Ascending aorta (tissue), 2 donors: ENCODE measurements at regions not wholly inside any gene's neighbourhood (a gene's known extent, or its start where the extent isn't known, plus 50 kb on each side); places are given as distances from the start of the nearest gene placed in this dataset.
A peak's percentile ranks its signal among the peaks of the same experiment; 100 is the strongest.

Source experiments
- DNase-seq, 2 donors: peaks; one replicate each; pipeline ENCODE4 v3.0.0-alpha.2; 2019; ENCODE audit warnings: low spot score in 2 of 2
- H3K27ac ChIP-seq, 2 donors: fragments of 200-600 bp; sonication (generic); one replicate each; pipeline ENCODE4 v1.5.1; 2016 to 2017; ENCODE audit warnings: mild to moderate bottlenecking in 1 of 2
- H3K27me3 ChIP-seq: fragments of 200-600 bp; sonication (generic); one replicate; pipeline ENCODE4 v1.5.1; 2017
- H3K36me3 ChIP-seq, 2 donors: fragments of 200-600 bp; sonication (generic); one replicate each; pipeline ENCODE4 v1.5.1; 2016
- H3K4me1 ChIP-seq, 2 donors: fragments of 200-600 bp; sonication (generic); one replicate each; pipeline ENCODE4 v1.5.1; 2016 to 2017; ENCODE audit warnings: mild to moderate bottlenecking in 1 of 2
- H3K4me3 ChIP-seq, 2 donors: fragments of 200-600 bp; sonication (generic); one replicate each; pipeline ENCODE4 v1.5.1; 2016 to 2017; ENCODE audit warnings: mild to moderate bottlenecking in 1 of 2
- H3K9me3 ChIP-seq, 2 donors: fragments of 200-600 bp; sonication (generic); one replicate each; pipeline ENCODE4 v1.5.1; 2016
- intact Hi-C: fragments of 100-400 bp; cut with DNase I; formaldehyde crosslinking; loops from one replicate; pipeline ENCODE4 v1.15.1; 2023
- TF ChIP-seq, protein P1 (sequence below), 3 experiments: fragments of 200-600 bp in 2 of 3; fragments of 450-650 bp in 1 of 3; sonication (generic) in 2 of 3; IDR thresholded peaks; one replicate each; pipeline ENCODE4 v1.5.1; 2016 to 2019; ENCODE audit warnings: antibody characterized with exemption in 3 of 3, mild to moderate bottlenecking in 1 of 3, moderate library complexity in 1 of 3

DNA sequence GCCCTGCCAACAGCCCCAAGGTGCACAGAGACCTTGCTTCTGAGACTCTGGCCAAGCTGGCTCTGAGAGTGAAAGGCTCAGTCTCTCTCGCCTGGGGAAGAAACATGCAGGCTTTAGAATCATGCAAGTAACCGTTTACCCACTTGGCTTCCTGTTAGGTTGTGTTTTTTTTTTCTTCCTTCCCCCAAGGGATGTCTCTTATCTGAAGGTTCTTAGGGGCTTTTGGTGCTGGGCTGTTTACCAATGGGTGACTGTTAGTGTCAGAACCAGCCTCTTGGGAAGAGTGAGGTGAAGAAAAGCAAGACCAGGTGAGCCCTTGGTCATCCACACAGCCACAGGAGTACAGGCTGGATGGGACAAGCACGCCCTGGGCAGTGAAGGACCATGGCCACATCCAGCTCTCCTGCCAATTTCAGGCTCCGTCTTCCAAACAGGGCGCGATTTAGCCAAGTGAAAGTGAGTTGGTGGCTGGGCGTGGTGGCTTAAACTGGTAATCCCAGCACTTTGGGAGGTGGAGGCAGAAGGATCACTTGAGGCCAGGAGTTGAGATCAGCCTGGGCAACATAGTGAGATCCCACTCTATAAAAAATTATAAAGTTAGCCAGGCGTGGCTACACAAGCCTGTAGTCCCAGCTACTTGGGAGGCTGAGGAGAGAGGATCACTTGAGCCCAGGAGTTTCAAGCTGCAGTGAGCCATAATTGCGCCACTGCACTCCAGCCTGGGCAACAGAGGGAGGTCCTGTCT is 76.3 kb upstream of the CUX1 start:
- TF ChIP-seq, protein P1, sequence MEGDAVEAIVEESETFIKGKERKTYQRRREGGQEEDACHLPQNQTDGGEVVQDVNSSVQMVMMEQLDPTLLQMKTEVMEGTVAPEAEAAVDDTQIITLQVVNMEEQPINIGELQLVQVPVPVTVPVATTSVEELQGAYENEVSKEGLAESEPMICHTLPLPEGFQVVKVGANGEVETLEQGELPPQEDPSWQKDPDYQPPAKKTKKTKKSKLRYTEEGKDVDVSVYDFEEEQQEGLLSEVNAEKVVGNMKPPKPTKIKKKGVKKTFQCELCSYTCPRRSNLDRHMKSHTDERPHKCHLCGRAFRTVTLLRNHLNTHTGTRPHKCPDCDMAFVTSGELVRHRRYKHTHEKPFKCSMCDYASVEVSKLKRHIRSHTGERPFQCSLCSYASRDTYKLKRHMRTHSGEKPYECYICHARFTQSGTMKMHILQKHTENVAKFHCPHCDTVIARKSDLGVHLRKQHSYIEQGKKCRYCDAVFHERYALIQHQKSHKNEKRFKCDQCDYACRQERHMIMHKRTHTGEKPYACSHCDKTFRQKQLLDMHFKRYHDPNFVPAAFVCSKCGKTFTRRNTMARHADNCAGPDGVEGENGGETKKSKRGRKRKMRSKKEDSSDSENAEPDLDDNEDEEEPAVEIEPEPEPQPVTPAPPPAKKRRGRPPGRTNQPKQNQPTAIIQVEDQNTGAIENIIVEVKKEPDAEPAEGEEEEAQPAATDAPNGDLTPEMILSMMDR (IDR thresholded peaks at IDR 0.05), result no peak
- Histone ChIP-seq H3K27ac (no peak overlapping the region), H3K4me1 (peaks cover 0 to 8% of the 10 kb centered on the region in 2 donors), H3K4me3 (no peak overlapping the region), H3K36me3 (no peaks in the 10 kb centered on the region), H3K27me3 (no peaks in the 10 kb centered on the region), H3K9me3 (no peaks in the 10 kb centered on the region)
- intact Hi-C loops, result no loop called here
- DNase-seq, result no peak

DNA sequence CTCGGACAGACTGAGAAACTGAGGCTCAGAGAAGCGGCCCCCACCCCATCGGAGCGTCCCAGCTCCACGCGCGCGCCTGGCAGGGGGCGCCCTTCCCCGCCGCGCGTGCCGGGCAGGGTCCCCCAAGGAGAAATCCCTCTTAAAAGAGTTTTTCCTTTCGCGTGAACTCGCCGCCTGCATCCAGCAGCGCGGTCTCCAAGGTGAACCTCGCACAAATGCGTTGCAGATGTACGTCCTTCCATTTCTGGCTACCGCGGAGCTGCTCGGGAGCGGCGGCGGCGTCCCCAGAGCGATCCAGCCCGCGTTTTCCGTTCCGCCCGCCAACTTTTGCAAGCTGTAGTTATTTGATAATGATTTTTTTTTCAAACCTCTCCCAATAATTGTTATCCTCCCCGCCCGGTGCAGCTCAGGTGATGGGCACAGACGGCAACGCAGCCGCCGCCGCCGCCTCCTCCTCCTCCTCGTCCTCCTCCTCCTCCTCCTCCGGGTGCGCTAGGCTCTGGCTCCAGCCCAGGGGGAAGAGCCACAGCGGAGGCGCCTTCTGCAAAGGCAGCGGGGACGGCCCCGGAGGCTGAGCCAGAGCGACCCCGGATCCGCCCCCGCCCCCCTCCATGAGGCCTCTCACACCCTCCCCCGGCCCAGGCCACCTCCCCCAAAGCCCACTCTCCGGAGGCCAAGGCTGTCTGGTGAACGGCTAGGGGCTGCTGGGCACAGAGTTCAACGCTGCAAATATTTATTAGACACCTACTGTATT is 74.0 kb upstream of the CUX1 start:
- TF ChIP-seq, protein P1 (IDR thresholded peaks at IDR 0.05), result peak; percentile 33 to 69 (median 39)
- H3K4me3 ChIP-seq, result peak overlapping the region; percentile 60 to 63
- no peaks in the 10 kb centered on the region for H3K9me3 ChIP-seq
- peaks cover 0 to 8% of the 10 kb centered on the region in 2 donors for H3K4me1 ChIP-seq
- peak in 1 of 2 donors; percentile 66 for DNase-seq
- no peaks in the 10 kb centered on the region for H3K36me3 ChIP-seq
- intact Hi-C loops, result no loop called here
- no peak overlapping the region for H3K27ac ChIP-seq
- no peaks in the 10 kb centered on the region for H3K27me3 ChIP-seq

DNA sequence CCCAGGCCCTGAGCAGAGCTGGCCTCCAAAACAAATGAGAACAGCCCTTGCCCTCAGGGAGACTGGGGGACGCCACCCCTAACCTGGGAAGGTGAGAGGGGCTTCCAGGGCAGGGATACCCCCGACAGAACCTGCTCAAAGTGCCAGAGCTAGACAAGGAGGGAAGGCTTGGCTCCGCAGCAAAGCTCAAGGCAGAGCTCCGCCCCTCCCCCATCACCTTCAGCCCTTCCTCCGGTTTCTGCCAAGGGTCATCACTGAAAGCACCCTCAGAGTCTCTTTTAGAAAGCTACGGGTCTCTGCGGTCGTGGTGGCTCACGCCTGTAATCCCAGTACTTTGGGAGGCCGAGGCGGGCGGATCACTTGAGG is 73.4 kb upstream of the CUX1 start:
- H3K9me3 ChIP-seq, result no peaks in the 10 kb centered on the region
- peak overlapping the region; percentile 60 to 63 for H3K4me3 ChIP-seq
- no peak overlapping the region for H3K27ac ChIP-seq
- no peaks in the 10 kb centered on the region for H3K36me3 ChIP-seq
- TF ChIP-seq, protein P1 (IDR thresholded peaks at IDR 0.05), result no peak
- intact Hi-C loops, result no loop called here
- peaks cover 0 to 8% of the 10 kb centered on the region in 2 donors for H3K4me1 ChIP-seq
- DNase-seq, result no peak
- H3K27me3 ChIP-seq, result no peaks in the 10 kb centered on the region

DNA sequence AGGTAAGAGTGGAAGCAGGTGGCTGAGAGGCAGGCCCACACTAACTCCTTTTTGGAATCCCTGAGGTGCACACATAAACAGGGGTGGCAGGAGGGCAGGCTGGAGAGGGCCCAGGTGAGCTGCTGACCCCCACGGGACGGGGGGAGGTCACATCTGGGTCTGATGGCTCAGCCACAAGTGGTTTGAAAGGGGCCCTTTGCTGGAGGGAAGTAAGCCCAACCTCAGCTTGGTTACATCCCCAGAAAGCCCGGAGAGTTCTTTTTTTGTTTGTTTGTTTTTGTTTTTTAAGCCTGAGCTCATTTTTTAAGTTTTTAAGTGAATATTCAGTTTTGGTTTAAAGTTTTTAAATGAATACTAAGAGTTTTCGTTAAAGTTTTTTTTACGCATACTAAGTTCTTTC is 72.8 kb upstream of the CUX1 start:
- Histone ChIP-seq H3K9me3 (no peaks in the 10 kb centered on the region), H3K4me1 (peaks cover 0 to 8% of the 10 kb centered on the region in 2 donors), H3K4me3 (no peak overlapping the region), H3K27ac (no peak overlapping the region), H3K36me3 (no peaks in the 10 kb centered on the region), H3K27me3 (no peaks in the 10 kb centered on the region)
- no peak for DNase-seq
- TF ChIP-seq, protein P1 (IDR thresholded peaks at IDR 0.05), result no peak
- intact Hi-C loops, result no loop called here

DNA sequence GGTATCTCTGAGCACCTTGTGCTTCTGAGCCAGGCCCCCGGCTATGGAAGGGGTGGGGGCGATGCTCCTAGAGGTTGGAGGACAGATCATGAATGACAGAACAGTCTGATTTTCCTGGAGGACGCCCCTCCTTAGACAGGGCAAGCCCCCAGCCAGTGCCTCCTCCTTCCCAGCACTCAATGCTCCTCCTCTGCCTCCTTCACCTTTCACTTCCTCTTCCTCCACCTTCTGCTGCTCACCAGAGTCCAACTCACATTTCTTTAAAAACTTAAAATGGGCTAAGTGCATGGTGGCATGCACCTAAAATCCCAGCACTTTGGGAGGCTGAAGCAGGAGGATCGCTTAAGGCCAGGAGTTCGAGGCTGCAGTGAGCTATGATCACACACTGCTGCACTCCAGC is 71.1 kb upstream of the CUX1 start:
- no peaks in the 10 kb centered on the region for H3K36me3 ChIP-seq
- intact Hi-C loops, result no loop called here
- H3K4me1 ChIP-seq, result peaks cover 0 to 8% of the 10 kb centered on the region in 2 donors
- no peak overlapping the region for H3K4me3 ChIP-seq
- DNase-seq, result no peak
- H3K27me3 ChIP-seq, result no peaks in the 10 kb centered on the region
- TF ChIP-seq, protein P1 (IDR thresholded peaks at IDR 0.05), result no peak
- H3K27ac ChIP-seq, result no peak overlapping the region
- H3K9me3 ChIP-seq, result no peaks in the 10 kb centered on the region
